Stimulated activated CD4-positive, alpha-beta T cell treated with anti-CD3 and anti-CD28 coated beads, Interleukin-4, amount 100 ng/mL, for 4 hours (primary cell): ENCODE measurements at regions not wholly inside any gene's neighbourhood (a gene's known extent, or its start where the extent isn't known, plus 50 kb on each side); places are given as distances from the start of the nearest gene placed in this dataset.

ENCODE experiments used
- DNase-seq, 2 experiments: peaks; one replicate each; pipeline ENCODE4 v3.0.0-alpha.2; 2020

GRCh38 chr12:29053567-29053966 is 95.5 kb upstream of the FAR2 start:
- no peak for DNase-seq

- DNase-seq: no peak
Measured at GRCh38 chr12:29054858-29055663, 94.0 kb upstream of the FAR2 start.

GRCh38 chr12:29066011-29066588 is 83.0 kb upstream of the FAR2 start:
- DNase-seq: no peak

GRCh38 chr12:29067430-29067829 is 81.6 kb upstream of the FAR2 start:
- DNase-seq: no peak

- no peak for DNase-seq
Measured at GRCh38 chr12:29070309-29070708, 78.8 kb upstream of the FAR2 start.

GRCh38 chr12:29071099-29071498 is 78.0 kb upstream of the FAR2 start:
- DNase-seq: no peak

- DNase-seq: no peak
Measured at GRCh38 chr12:29072631-29073030, 76.4 kb upstream of the FAR2 start.

GRCh38 chr12:29073631-29074239 is 75.3 kb upstream of the FAR2 start:
- no peak for DNase-seq

- DNase-seq: no peak
Measured at GRCh38 chr12:29081101-29081500, 68.0 kb upstream of the FAR2 start.

GRCh38 chr12:29082522-29082921 is 66.6 kb upstream of the FAR2 start:
- no peak for DNase-seq

GRCh38 chr12:29086325-29087271 is 62.5 kb upstream of the FAR2 start:
- no peak for DNase-seq

GRCh38 chr12:29088611-29089219 is 60.4 kb upstream of the FAR2 start:
- DNase-seq: no peak
